ENCODE measurements at regions not wholly inside any gene's neighbourhood (a gene's known extent, or its start where the extent isn't known, plus 50 kb on each side); places are given as distances from the start of the nearest gene placed in this dataset.

GRCh38 chr10:80697926-80698325 is 160.2 kb downstream of the SH2D4B start:
- H3K4me3 ChIP-seq (ENCODE audit: low read length), result no peak overlapping the region
- no peak for TF ChIP-seq CTCF (conservative IDR thresholded peaks at IDR 0.05; ENCODE audit: low read depth, low read length)
- no peak for DNase-seq (ENCODE audit: low read depth)

GRCh38 chr10:80699602-80700039 is 161.9 kb downstream of the SH2D4B start:
- H3K4me3 ChIP-seq (ENCODE audit: low read length), result no peak overlapping the region
- DNase-seq (ENCODE audit: low read depth), result no peak
- peak; percentile 87 for TF ChIP-seq CTCF (conservative IDR thresholded peaks at IDR 0.05; ENCODE audit: low read depth, low read length)

- no peak overlapping the region for H3K4me3 ChIP-seq (ENCODE audit: low read length)
- no peak for TF ChIP-seq CTCF (conservative IDR thresholded peaks at IDR 0.05; ENCODE audit: low read depth, low read length)
- DNase-seq (ENCODE audit: low read depth), result no peak
Measured at GRCh38 chr10:80700252-80700651, 162.6 kb downstream of the SH2D4B start.

GRCh38 chr10:80700760-80701444 is 163.2 kb downstream of the SH2D4B start:
- TF ChIP-seq CTCF (conservative IDR thresholded peaks at IDR 0.05; ENCODE audit: low read depth, low read length), result no peak
- no peak for DNase-seq (ENCODE audit: low read depth)
- H3K4me3 ChIP-seq (ENCODE audit: low read length), result no peak overlapping the region

- no peak for TF ChIP-seq CTCF (conservative IDR thresholded peaks at IDR 0.05; ENCODE audit: low read depth, low read length)
- H3K4me3 ChIP-seq (ENCODE audit: low read length), result no peak overlapping the region
- DNase-seq (ENCODE audit: low read depth), result no peak
Measured at GRCh38 chr10:80701706-80702105, 164.0 kb downstream of the SH2D4B start.

GRCh38 chr10:80702143-80702542 is 164.4 kb downstream of the SH2D4B start:
- H3K4me3 ChIP-seq (ENCODE audit: low read length), result no peak overlapping the region
- TF ChIP-seq CTCF (conservative IDR thresholded peaks at IDR 0.05; ENCODE audit: low read depth, low read length), result no peak
- DNase-seq (ENCODE audit: low read depth), result no peak

GRCh38 chr10:80705899-80706298 is 168.2 kb downstream of the SH2D4B start:
- no peak for DNase-seq (ENCODE audit: low read depth)
- TF ChIP-seq CTCF (conservative IDR thresholded peaks at IDR 0.05; ENCODE audit: low read depth, low read length), result no peak
- H3K4me3 ChIP-seq (ENCODE audit: low read length), result no peak overlapping the region

All from retinal pigment epithelial cell (primary cell).